HPDE6-E6E7 (cell line): ENCODE measurements at regions not wholly inside any gene's neighbourhood (a gene's known extent, or its start where the extent isn't known, plus 50 kb on each side); places are given as distances from the start of the nearest gene placed in this dataset.

ENCODE experiments used
- DNase-seq: peaks from one replicate; pipeline ENCODE4 v3.0.0; 2011; ENCODE audit warnings: missing footprints; ENCODE audit errors: extremely low spot score

DNA sequence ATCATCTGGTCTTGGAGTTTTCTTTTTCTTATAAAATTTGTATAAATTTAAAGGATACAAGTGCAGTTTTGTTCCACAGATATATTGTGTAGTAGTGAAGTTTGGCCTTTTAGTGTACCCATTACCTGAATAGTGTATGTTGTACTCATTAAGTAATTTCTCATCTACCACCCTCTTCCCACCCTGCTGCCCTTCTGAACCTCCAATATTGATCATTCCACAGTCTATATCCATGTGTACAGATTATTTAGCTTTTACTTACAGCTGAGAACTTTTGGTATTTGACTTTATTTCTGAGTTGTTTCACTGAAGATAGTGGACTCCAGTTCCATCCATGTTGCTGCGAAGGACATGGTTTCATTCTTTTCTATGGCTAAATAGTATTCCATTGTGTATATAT, 63.1 kb upstream of the NR3C1 start:
- DNase-seq: no peak

DNA sequence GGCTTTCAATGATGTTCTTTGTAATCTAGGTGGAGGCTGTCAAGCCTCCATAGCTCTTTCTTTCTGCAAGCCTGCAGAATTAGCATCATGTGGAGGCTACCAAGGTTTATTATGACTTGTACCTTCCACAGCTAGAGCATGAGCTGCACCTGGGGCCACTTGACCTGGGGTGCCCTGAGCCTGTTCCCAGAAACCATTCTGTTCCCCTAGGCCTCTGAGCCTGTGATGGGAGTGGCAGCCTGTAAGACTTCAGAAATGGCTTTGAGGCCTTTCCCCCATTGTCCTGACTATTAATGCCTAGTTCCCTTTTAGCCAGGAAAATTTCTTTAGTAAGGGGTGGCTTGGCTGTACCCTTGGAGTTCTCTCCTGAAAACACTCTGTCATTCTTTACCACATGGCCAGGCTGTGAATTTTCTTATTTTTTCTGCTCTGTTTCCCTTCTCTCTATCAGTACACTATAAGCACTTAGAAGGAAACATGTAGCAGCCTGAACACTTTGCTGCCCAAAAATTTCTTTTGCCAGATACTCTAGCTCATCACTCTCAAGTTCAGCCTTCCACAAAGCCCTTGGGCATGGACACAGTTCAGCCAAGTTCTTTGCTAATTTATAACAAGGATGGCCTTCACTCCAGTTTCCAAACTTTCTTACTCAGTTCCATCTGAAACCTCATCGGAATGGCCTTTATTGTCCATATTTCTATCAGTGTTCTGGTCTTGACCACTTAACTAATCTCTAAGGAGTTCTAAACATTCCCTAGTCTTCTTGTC, 61.4 kb upstream of the NR3C1 start:
- DNase-seq: no peak

DNA sequence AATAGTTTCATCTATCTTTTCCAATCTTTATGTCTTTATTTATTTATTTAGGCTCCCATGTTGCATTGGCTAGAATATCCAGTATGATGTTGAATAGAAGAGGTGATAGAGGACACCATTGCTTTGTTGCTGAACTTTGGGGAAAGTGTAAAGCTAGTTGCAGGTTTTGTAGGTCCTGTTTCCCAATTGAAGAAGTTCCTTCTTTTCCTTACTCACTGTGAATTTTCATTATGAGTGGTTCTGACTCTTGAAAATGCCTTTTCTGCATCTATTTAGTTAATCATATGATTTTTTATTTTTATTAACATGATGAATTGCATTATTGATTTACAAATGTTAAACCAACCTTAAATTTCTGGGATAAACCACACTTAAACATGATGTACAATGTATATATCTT, 58.9 kb upstream of the NR3C1 start:
- no peak for DNase-seq

DNA sequence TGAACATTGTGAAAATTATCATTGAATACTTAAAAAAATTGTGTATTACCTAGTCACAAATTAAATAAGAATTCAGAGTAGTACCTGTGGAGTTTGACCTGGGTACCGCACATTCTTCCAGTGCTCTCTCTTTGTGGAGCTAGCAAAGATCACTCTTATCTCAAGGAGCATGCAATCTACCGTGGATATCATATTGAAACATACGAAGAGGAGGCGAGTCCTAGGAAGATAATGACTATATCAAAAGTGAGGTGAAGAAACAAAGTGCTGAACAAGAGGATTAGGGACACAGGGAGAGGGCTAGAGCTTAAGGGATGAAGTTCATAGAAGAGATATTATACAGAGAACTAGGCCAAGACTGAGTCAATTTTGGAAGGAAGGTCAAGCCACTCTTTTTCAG, 55.9 kb upstream of the NR3C1 start:
- DNase-seq: no peak

DNA sequence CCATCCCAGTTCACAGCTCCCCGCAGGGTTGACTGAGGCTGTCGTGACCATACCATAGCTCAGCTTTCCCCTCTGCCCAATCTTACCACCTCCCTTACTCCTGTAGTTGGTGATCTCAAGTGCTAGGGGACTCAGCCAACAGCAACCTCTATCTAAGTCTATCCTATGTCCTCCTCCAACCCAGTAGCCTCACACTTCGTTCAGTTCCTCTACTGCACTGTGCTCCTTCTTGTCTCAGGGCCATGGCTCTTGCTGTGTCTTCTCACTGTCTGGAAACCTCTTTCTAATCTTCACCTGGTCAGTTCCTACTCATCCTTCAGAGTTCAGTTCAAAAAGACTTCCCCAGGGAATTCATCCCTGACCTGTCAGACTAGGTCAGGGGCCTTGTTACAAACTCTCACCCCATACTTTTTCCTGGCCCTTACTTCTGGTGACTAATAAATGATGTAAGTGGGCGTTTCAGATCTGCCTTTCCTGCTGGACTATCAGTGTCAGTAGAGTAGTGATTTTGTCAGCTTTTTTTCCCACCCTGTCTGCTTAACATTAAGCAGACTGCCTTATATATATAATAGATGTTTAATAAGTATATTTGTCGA, 53.6 kb upstream of the NR3C1 start:
- DNase-seq: peak; percentile 54

DNA sequence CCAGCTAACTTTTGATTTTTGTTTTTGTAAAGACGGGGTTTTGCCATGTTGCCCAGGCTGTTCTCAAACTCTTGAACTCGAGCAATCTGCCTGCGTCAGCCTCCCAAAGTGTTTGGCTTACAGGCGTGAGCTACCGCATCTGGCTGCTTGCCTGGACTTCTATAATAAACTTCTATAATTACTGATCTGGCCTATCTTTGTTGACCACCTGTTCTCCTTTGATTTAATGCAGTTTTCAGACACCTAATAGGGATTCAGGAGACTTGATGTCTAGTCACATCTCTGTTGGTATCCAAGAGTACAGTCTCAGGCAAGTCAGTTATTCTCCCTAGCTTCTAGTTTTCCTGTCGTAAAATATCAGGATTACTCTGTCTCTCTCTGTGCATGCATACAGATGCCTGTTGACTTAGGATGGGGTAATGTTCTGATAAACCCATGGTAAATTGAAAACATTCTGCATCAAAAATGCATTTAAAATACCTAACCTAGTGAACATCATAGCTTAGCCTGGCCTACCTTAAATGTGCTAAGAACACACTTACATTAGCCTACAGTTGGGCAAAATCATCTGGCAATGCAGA, 51.5 kb upstream of the NR3C1 start:
- DNase-seq: no peak

DNA sequence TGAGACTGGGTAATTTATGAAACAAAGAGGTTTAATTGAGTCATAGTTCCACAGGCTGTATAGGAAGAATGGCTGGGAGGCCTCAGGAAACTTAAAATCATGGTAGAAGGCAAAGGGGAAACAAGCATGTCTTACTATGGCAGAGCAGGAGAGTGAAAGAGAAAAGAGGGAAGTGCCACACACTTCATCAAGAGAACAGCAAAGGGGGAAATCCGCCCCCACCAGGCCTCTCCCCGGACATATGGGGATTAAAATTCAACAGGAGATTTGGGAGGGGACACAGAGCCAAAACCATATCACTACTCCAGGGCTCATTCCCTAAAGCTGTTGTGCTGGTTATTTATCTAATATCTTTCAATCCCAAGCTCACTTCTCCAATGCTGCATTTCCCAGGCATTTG, 50.2 kb upstream of the NR3C1 start:
- DNase-seq: no peak
